M059J (cell line): ENCODE measurements at regions not wholly inside any gene's neighbourhood (a gene's known extent, or its start where the extent isn't known, plus 50 kb on each side); places are given as distances from the start of the nearest gene placed in this dataset.
A peak's percentile ranks its signal among the peaks of the same experiment; 100 is the strongest.
"Not testable (repeated sequence)": the region's sequence is repeated elsewhere in the genome, so short reads cannot be mapped to it uniquely, and the experiment has no call there.

Source experiments
- DNase-seq: peaks from one replicate; pipeline ENCODE4 v3.0.0-alpha.2; 2012; ENCODE audit warnings: low read depth

DNA sequence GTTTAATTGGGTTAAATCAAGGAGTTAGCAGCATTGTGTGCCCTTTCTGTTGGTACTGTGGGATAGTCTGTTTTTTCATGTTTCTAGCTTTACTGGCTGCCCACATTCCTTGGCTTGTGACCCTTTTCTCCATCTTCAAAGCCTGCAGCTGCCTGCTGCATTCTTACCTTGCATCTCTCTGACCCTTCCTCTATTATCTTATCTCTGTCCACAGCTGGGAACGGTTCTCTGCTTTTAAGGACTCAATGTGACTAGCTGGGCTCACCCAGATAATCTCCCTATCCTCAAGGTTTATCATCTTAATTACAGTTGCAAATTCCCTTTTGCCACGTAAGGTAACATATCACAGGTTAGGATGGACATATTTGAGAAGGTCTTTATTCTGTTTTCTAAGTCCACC, 199.7 kb downstream of the KCNS3 start:
- DNase-seq = no peak

DNA sequence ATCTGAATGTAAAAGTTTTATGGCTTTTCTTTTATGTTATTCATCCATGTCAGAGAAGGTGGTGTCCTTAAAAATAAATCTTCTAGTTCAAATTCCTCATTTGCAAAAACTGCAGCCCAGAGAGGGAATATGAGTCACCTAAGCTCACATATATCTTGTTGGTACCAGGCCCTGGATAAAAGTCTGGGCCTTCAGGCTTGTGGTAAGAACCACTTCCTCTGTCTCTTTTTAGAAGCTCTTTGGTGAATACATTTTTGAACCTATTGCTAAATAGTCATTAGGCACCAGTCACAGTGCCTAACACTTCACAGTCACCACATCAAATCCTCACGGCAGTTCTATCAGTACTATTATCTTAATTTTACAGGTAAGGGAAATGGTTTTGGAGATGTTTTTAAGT, 199.2 kb downstream of the KCNS3 start:
- DNase-seq = peak; percentile 94

DNA sequence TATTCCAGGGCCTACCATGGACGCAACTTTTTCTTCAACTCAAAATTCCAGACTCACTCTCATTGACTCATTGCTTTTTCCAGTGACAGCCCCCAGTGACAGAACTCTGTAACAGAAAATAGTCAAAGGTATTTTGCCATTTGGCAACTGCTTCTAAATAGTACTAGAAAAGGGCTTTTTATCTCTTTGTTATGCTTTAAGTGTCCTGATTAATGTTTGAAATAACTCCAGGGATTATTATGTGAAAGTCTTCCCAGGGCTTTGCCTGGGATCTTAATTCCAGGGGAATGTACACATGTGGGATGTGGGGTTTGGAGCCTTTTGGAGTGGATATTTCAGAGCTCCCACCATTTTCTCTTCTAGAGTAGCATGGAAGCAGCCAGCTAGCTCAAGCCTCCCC, 198.8 kb downstream of the KCNS3 start:
- peak; percentile 59 for DNase-seq

DNA sequence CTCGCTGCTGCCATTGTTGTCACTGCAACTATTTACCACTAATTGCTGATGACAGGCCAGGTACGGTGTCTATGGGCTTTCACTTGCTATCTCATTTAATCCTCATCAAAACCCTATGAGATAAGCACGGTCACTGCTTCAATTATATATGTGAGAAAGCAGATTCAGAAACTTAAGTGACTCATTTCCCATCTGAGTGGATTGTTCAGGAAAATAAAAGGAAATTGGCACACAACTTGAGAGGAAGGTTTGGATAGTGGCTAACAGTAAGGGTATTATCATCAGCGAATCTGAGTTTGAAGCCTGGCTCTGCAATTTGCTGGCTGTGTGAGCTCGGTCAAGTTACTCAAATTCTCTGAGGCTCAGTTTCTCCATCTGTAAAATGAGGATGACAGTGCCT, 196.0 kb downstream of the KCNS3 start:
- DNase-seq = peak; percentile 58

GRCh38 chr2:18073601-18074000, 195.1 kb downstream of the KCNS3 start:
- no peak for DNase-seq

DNA sequence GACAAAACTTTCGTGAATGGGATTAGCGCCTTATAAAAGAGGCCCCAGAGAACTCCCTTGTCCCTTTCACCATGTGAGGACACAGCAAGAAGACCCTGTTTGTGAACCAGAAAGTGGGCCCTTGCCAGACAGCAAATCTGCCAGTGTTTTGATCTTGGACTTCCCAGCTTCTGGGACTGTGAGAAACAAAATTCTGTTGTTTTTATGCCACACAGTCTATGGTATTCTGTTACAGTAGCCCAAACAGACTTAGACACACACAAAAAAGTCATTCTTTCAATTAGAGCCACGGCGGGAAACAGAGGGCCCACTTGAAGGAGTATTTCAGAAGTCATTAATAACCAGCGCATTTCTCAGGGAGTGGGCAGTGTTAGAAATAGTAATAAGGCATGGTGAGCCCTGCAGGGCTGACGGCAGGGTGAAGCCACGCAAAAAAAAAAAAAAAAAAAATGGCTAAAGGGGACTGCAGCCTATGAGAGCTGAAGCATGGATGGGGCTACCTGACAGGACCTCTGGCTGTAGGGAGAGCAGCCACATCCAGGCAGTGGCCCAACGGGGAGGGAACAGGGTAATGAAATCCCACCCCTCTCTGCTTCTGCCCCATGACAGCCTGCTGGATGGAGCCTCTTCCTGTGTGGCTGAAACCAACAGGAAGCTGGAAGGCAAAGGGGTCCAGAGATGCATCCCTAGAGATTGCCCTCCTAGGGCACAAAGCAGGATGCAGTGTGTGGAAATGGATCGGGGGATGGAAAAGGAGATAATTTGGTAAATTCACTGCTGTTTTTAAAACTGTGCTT, 189.3 kb downstream of the KCNS3 start:
- no peak for DNase-seq

GRCh38 chr2:18066894-18067293, 188.4 kb downstream of the KCNS3 start:
- DNase-seq = peak; percentile 15

DNA sequence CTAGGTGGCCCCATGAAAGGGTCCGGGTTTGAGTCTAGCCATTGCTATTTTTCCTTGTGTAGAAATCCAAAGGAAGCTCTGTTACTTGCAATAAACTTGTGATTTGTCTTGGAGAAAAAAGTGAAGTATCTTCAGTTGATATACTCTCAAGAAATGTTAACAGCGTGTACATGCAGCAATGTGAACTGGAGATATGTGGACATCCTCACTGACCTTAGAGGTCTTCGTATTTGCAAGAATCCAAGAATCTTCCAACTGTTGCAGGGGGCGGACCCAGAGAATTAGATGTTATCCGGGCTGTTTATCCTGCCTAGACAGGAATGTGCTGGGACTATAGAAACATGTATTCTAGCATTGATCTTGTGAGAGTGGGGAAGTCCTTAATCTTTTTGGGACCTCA, 187.6 kb downstream of the KCNS3 start:
- DNase-seq = no peak

DNA sequence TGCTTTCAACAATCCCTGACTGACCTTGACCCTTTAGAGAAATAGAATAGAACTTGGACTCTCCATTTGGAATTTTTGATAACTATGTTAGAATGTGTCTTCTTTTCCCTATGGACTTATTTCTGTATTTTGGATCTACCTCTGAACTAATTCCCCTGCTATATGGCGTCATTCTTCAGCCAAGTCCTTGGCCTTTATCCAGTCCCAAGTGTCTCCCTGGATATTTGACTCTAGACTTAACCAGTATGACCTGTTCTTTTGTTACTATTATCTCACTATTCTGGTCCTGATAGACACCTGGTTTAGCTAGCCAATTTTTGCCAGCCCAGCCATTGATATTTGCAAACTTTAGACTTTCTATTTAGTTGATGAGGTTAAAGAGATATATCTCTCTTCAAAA, 186.8 kb downstream of the KCNS3 start:
- DNase-seq = no peak

DNA sequence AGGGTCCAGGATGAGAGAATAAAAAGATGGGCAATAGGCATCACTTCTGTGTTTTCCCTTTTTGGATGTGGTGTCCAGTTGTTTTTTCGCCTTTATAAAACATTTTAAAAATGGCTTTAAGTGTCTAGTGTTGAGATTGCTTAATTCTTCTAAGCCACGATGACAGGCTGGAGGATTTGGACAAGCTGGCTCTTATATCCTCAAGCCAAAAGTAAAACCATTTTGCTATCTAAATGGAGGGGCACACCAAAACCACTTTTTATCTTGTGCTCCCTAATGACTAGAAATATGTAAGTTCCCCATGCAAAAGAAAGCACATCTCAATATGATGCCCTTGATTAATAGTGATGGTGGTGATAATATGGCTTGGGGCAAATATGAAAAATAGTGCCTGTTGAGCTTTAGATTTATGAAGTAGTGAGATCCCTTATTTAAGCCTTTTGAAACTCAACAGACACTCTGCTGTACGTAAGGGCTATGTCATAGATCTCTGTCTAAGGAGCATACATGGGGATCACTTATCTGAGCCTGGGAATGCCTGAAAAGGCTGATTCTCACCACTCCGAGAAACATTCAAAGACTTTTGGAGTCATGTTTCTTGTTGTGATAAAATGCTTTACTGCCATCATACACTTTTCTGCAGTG, 185.5 kb downstream of the KCNS3 start:
- no peak for DNase-seq

DNA sequence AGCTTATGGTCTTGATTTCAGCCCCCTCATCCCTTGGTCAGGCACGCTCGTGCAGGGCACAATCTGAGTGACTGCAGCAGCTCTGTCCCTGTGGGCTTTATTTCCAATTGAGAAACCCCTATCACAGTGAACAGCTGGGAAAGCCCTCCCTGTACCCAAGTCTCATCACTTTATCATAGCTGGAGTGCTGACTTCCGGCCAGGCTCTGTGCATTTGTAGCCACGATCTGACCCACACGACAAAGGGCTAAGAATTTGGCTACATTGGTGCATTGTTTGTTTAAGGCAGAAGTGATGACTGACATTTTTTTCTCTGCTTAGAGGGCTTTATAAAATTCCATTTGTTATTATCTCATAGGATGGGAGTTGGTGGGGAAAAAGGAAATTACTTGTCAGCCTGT, 184.4 kb downstream of the KCNS3 start:
- peak; percentile 18 for DNase-seq

DNA sequence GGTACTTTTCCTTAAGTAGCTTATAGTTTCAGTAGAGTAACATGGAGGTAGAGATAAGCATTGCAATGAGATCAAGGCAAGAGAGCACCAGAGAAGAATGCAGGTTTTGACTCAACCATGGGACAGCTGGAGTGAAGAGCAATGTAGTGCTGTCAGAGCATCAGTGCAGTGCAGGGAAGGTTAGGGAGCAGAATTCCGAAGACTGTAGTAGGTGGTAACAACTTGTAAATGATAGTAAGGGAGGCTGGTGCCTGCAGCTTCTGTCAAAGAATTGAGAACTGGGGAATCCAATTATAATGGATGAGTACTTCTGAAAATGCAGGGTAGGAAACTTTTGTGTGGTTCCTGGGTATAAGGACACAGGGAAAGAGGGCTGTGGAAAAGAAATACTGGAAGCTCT, 183.2 kb downstream of the KCNS3 start:
- DNase-seq = no peak

DNA sequence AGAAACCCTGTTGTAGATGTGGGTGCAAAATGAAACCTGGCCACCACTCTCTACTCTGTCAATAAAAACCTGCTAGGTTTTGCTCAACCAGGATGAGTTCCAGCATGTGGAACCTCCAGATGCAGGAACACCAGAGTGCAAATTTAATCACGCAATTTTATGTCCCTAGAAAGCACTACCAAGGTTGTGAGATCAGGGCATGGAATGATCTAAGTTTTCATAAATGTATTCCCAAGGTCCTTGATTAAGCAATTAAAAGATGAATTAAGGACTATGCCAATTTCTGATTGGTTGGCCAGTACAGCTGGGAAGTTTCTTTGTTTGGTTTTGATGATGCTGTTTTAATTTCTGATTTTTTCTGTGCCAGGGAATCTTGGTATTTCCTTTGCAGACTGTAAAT, 179.2 kb downstream of the KCNS3 start:
- no peak for DNase-seq

- DNase-seq = no peak
Observed at GRCh38 chr2:18055290-18055689, 176.8 kb downstream of the KCNS3 start.

DNA sequence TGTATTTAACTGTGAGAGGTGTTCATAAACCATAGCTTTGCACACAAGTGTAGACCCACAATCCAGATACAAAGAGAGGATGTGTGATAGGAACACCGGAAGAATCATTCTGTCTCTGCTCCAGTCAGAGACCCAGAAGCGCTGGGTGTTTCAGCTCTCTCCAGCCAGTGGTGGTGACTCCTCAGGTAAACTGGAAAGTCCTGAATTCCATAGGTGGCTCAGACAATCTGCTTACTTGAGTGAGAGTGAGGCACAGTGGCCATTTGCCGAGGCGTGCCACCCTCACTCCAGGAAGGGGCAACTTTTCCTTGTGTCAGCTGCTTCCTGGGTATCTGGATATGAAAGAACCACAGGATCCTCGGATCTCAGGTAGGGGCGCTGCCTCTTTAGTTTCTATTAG, 171.5 kb downstream of the KCNS3 start:
- DNase-seq = no peak

DNA sequence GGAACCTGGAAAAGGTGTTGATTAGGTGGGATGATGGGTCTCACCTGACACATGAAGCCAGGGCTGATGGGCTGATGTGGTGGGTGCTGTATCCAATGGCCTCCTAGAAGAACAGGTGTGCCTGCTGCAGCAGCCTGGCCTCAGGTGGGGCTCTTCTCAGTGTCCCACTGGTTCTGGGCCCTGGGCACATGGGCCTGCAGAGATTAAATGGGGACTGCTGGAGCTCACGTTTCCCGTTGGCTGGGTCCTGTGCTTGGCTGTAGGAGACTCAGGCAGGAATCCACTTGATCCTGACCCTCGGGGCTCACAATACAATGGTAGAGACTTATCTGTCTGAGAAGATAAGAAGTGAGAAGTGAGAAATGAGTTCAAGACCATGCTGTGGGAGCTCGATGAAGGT, 170.9 kb downstream of the KCNS3 start:
- no peak for DNase-seq

GRCh38 chr2:18047896-18048657, 169.6 kb downstream of the KCNS3 start:
- DNase-seq = peak; percentile 95

DNA sequence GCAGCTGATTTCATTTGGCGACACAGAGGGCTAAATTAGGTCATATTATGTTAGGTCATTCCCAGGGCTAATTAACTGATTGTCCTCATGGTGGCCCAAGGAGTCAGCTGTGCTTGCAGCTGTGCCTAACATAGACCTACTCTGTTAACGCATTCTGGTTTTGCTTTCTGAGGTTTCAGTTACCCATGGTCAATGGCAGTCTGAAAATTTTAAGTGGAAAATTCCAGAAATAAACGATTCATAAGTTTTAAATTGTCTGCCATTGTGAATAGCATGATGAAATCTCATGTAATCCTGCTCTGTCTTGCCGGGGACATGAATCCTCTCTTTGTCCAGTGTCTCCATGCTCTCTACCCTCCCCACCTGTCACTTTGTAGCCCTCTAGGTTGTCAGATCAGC, 168.7 kb downstream of the KCNS3 start:
- DNase-seq = peak; percentile 50

- DNase-seq = peak; percentile 95
Observed at GRCh38 chr2:18046558-18047212, 168.2 kb downstream of the KCNS3 start.

DNA sequence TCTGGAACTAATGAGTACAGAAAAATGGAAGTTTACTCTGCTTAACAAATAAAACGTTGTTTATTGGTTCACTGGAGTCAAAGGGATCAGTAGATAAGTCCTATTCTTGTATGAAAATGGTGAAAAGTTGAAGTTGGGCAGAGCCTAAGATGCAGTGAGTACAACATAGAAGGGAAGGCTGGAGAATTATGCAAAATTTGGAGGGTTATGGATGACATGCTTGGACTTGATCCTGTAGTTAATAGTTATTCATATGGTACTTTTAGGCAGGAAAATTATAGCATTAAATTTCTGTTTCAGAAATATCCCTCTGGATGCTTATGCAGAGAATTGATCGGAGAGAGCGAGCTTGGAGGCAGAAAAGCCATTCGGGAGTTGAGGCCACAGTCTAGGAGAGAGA, 167.6 kb downstream of the KCNS3 start:
- DNase-seq = peak; percentile 18

DNA sequence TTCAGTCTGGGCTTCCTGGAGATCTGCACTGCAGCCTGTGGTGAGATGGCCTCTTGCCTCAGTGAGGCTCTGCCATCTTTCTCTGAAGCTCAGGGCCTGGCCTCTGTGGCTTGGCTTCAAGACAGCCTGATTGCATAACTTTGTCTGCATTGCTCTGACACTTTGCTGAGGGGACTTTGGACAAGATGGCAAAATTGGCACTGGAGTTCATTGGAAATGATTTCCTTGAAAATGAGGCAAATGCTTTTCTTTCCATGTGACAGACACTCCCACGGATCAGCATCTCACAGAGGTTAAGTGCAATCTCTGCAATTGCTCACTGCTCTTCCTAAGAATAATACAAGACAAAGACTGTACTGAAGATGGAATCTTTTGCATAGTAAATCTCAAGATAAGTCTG, 166.8 kb downstream of the KCNS3 start:
- peak; percentile 26 for DNase-seq

- DNase-seq = not testable (repeated sequence)
Observed at GRCh38 chr2:18017381-18017780, 138.9 kb downstream of the KCNS3 start.
